ENCODE measurements at regions not wholly inside any gene's neighbourhood (a gene's known extent, or its start where the extent isn't known, plus 50 kb on each side); places are given as distances from the start of the nearest gene placed in this dataset.
"Not testable (repeated sequence)": the region's sequence is repeated elsewhere in the genome, so short reads cannot be mapped to it uniquely, and the experiment has no call there.

DNA sequence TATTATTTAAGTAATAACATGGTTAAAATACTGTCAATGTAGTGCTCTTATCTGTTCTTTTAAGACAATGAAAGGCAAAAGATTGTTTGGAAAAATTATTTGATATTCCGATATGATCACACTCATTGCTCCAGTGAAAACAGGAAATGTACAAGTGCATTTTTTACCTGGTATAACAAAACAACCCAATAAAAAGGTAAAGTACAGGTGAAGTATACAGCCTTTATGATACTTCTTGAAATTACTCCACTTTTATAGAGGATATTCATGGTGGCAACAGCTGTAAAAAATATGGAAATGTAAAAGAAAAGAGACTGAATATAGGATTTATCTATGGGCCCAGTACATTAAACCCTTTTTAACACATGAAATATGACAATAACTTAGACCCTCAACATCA is 298.6 kb upstream of the HNRNPA3 start:
- H3K4me3 Mint-ChIP-seq, result no peak overlapping the region
- H3K9me3 Mint-ChIP-seq, result no peaks in the 10 kb centered on the region
- no peak overlapping the region for H3K27ac Mint-ChIP-seq
- no peak for DNase-seq
- H3K4me1 Mint-ChIP-seq (ENCODE audit: low read depth), result peaks cover 8% of the 10 kb centered on the region
- no peaks in the 10 kb centered on the region for H3K36me3 Mint-ChIP-seq (ENCODE audit: low read depth)
- H3K27me3 Mint-ChIP-seq, result no peaks in the 10 kb centered on the region

DNA sequence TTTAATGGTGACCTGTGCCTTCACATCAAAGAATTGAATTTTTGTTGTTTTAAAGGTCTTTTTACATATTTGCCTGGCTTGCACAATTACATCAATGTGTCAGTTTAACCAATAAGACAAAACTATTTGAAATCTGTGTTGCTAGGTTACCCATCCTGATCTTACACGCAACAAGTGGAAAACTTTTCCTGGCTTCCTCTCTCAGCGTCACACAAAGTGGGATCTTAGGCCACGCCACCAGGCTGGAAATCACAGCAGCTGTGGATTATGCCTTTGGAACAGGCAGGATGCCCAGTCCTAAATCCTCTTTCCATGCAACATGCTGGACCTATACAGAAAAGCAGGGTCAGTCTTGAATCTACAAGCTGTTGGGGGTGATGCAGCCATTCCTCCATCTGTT is 298.2 kb upstream of the HNRNPA3 start:
- Mint-ChIP-seq H3K4me3 (no peak overlapping the region), H3K9me3 (no peaks in the 10 kb centered on the region), H3K27me3 (no peaks in the 10 kb centered on the region), H3K27ac (no peak overlapping the region), H3K36me3 (ENCODE audit: low read depth) (no peaks in the 10 kb centered on the region), H3K4me1 (ENCODE audit: low read depth) (peaks cover 8% of the 10 kb centered on the region)
- DNase-seq, result no peak

DNA sequence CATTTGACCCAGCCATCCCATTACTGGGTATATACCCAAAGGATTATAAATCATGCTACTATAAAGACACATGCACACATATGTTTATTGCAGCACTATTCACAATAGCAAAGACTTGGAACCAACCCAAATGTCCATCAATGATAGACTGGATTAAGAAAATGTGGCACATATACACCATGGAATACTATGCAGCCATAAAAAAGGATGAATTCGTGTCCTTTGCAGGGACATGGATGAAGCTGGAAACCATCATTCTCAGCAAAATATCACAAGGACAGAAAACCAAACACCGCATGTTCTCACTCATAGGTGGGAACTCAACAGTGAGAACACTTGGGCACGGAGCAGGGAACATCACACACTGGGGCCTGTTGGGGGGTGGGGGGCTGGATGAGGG is 290.0 kb upstream of the HNRNPA3 start:
- H3K27me3 Mint-ChIP-seq; H3K4me1 Mint-ChIP-seq (ENCODE audit: low read depth); H3K9me3 Mint-ChIP-seq: not testable (repeated sequence)

DNA sequence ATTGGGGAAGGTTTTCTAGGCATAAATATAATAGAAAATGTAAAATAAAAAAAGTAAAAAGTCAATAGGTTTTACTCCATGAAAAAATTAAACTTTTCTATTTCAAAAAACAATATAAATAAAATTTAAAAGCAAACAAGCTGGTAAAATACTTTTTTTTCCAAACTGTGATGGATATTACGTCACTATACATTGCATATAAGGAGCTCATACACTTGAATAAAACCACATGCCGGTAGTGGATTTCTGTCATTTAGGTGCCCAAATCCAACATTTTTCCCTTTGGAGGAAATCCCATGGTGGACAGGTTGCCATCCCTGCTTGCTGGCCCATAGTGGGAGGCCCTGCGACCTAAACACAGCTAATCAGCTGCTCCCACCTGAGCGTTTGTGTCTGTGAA is 289.4 kb upstream of the HNRNPA3 start:
- no peak for DNase-seq
- peaks cover 5% of the 10 kb centered on the region for H3K9me3 Mint-ChIP-seq
- no peaks in the 10 kb centered on the region for H3K4me1 Mint-ChIP-seq (ENCODE audit: low read depth)
- no peaks in the 10 kb centered on the region for H3K36me3 Mint-ChIP-seq (ENCODE audit: low read depth)
- no peaks in the 10 kb centered on the region for H3K27me3 Mint-ChIP-seq
- H3K27ac Mint-ChIP-seq, result no peak overlapping the region
- no peak overlapping the region for H3K4me3 Mint-ChIP-seq

More for the DNA sequence above, 290.0 kb upstream of the HNRNPA3 start:
- not testable (repeated sequence) for H3K36me3 Mint-ChIP-seq (ENCODE audit: low read depth); H3K27ac Mint-ChIP-seq; DNase-seq; H3K4me3 Mint-ChIP-seq

DNA sequence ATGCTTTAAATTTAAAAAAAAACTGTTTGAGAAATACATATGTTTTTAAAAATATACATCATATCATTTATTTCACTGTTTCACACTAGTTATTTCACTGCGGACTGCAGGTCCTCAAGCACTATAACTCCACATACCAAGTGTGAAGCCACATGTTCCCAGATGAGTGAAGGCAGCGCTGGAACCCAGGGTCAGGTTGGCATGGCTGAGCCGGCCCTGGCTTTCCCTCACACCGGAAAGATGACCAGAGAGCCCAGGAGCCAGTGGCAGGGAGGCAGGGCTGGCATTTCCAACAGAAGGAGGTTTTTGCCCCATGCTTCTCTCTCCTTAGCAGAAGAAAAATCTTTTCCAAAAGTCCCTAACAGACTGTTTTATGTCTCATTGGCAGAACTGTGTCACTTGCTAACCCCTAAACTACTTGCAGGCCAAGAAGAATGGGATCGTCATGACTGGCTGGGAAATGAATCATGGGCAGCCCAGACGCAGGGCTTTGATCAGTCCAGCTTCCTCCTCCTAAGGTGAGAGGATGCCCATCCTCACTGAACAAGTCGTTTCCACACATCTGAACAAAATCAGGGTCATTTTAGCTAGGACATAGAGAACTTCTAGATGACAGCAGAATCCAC is 287.6 kb upstream of the HNRNPA3 start:
- Mint-ChIP-seq H3K9me3 (peaks cover 5% of the 10 kb centered on the region), H3K4me1 (ENCODE audit: low read depth) (no peaks in the 10 kb centered on the region), H3K27ac (no peak overlapping the region), H3K4me3 (no peak overlapping the region), H3K36me3 (ENCODE audit: low read depth) (no peaks in the 10 kb centered on the region), H3K27me3 (no peaks in the 10 kb centered on the region)
- no peak for DNase-seq

DNA sequence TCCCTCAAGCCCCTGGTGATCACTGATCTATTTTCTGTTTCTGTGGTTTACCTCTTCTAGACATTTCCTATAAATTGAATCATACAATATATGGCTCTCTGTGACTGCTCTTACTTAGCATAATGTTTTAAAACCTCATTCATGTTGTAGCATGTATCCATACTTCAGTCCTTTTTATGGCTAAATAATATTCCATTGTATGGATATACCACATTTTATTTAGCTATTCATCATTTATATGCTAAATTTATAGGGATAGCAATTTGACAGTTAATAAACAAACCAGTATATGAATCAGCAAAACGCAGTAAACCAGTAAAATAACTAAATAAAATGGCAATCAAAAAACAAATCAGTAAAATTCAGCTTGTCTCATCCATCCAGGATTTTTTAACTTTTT is 286.1 kb upstream of the HNRNPA3 start:
- H3K36me3 Mint-ChIP-seq (ENCODE audit: low read depth), result no peaks in the 10 kb centered on the region
- H3K4me1 Mint-ChIP-seq (ENCODE audit: low read depth), result peaks cover 7% of the 10 kb centered on the region
- no peak for DNase-seq
- no peaks in the 10 kb centered on the region for H3K27me3 Mint-ChIP-seq
- peaks cover 5% of the 10 kb centered on the region for H3K9me3 Mint-ChIP-seq
- no peak overlapping the region for H3K4me3 Mint-ChIP-seq
- H3K27ac Mint-ChIP-seq, result no peak overlapping the region

DNA sequence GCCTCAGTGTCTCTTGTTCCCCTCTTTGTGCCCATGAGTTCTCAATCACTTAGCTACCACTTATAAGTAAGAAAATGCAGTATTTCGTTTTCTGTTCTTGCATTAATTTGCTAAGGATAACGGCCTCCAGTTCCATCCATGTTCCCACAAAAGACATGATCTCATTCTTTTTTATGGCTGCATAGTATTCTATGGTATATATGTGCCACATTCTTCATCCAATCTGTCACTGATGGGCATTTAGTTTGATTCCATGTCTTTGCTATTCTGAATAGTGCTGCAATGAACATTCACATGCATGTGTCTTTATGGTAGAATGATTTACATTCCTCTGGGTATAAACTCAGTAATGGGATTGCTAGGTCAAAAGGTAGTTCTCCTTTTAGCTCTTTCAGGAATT is 283.2 kb upstream of the HNRNPA3 start:
- not testable (repeated sequence) for H3K4me3 Mint-ChIP-seq; H3K27ac Mint-ChIP-seq; H3K27me3 Mint-ChIP-seq; DNase-seq; H3K36me3 Mint-ChIP-seq (ENCODE audit: low read depth); H3K9me3 Mint-ChIP-seq
- peaks cover 24% of the 10 kb centered on the region for H3K4me1 Mint-ChIP-seq (ENCODE audit: low read depth)

DNA sequence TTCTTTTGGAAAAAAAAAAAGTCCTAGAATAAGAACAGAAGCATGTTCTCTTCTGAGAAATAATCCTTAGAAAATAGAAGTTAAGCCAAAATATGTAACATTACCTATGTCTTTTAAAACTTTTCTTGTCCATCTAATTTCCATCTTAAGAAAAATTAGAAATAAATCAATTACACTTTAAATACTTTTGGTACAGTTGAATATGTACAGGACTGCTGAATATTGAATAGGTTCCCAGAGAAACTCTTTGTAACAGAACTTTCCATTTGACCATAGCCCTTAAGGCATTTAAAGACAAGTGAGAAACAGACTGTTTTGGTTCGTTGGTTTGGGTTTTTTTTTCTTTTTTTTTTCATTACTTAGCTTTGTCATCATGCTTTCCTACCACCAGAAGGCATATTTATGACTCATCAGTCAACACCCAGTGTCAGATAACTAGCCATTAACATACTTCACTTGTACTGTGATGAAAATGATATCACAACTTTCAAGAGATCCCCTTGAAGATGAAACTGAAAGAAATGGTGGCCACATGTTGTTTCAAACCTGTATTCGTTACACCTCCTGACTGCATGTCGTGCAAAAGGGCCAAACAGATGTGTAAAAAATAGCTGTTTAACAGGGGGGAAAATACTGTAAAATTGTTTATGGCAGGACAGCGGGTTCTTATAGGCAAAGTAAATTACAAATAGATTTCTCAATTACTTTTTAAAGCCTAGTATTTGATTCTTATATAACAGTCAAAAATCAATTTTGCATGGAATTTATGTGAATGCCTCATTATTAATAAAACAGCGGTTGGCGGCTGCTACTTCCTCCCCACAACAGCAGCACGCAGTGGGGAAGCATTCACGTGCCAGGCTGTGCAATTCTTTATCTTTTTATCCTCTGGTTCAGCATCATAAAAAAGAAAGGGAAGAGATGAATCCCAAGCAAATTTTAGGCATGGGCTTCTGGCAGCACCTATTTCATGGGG is 280.7 kb upstream of the HNRNPA3 start:
- peaks cover 28% of the 10 kb centered on the region for H3K4me1 Mint-ChIP-seq (ENCODE audit: low read depth)
- peaks cover 5% of the 10 kb centered on the region for H3K9me3 Mint-ChIP-seq

DNA sequence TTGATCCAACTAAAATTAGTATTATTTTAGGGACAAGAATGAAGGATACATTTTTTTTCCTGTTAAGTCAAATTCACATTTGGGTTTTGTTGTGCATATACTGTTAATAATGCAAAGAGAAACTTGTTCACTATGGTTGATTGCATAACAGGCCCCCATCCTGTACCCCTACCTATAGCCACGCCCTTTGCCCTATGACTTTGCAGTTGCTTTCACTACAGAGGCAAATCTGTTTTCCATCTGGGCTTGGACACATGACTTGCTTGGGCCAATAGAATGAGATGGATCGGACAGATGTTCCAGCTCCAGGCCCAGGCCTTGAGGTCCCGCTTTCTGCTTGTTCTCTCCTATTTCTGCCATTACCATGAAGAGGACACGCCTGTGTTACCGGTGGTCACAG is 278.5 kb upstream of the HNRNPA3 start:
- Mint-ChIP-seq H3K4me3 (no peak overlapping the region), H3K4me1 (ENCODE audit: low read depth) (peaks cover 28% of the 10 kb centered on the region), H3K9me3 (no peaks in the 10 kb centered on the region), H3K27ac (no peak overlapping the region), H3K36me3 (ENCODE audit: low read depth) (no peaks in the 10 kb centered on the region), H3K27me3 (peaks cover 12% of the 10 kb centered on the region)
- DNase-seq, result no peak

More for the DNA sequence above, 280.7 kb upstream of the HNRNPA3 start:
- H3K36me3 Mint-ChIP-seq (ENCODE audit: low read depth), result no peaks in the 10 kb centered on the region
- H3K27ac Mint-ChIP-seq, result peak overlapping the region; percentile 92
- H3K4me3 Mint-ChIP-seq, result peak overlapping the region; percentile 23
- H3K27me3 Mint-ChIP-seq, result peaks cover 6% of the 10 kb centered on the region
- no peak for DNase-seq

DNA sequence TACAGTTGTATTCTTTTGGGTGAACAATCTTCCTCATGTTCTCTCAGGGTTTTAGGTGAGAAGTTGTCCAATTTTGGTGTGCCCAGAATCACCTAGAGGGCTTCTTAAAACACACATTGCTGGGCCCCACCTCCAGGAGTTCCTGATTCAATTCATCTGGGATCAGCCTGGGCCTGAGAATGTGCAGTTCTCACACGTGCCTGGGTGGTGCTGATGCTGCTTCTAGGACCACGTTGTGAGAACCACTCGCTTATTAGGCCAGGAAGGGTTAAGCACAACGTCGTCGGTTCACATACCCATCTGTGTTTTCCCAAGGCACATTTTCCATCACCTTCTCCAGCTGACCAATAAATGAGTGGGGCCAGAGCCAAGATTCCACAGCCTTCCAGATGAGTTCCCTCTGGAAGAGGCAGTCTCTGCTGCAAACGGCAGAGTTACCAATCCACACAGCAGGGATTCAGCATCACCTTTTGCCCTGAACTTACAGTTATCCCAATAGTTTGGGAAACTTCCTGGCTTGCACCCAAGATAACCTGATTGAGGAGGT is 277.7 kb upstream of the HNRNPA3 start:
- no peaks in the 10 kb centered on the region for H3K36me3 Mint-ChIP-seq (ENCODE audit: low read depth)
- no peaks in the 10 kb centered on the region for H3K9me3 Mint-ChIP-seq
- H3K27me3 Mint-ChIP-seq, result peaks cover 14% of the 10 kb centered on the region
- H3K4me1 Mint-ChIP-seq (ENCODE audit: low read depth), result peaks cover 28% of the 10 kb centered on the region
- no peak for DNase-seq
- no peak overlapping the region for H3K27ac Mint-ChIP-seq
- no peak overlapping the region for H3K4me3 Mint-ChIP-seq

DNA sequence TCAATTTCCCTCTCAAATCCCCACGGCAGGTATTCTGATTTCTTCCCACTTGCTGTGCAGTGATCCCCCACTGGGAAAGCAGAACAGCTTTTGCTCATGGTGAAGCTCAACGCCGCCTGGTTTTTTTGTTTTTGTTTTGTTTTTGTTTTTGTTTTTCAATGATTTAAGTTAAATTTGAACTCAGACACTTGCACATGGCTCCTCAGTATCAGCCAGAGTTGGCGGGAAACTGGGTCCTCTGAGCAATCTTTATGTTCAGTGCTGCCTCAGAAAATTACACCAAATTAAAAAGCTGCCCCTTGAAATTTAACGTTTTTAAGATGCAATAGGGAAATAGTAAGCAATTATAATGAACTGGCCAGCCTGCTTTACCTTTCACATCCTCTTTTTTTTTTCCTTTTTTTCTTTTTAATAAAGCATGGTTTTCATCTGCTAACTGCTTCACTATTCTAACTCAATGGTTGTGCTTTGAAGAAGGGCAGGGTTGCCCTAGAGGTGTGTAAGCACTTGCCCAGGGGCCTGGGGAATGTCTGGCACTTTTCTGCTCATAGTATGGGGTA is 277.0 kb upstream of the HNRNPA3 start:
- peaks cover 17% of the 10 kb centered on the region for H3K27me3 Mint-ChIP-seq

DNA sequence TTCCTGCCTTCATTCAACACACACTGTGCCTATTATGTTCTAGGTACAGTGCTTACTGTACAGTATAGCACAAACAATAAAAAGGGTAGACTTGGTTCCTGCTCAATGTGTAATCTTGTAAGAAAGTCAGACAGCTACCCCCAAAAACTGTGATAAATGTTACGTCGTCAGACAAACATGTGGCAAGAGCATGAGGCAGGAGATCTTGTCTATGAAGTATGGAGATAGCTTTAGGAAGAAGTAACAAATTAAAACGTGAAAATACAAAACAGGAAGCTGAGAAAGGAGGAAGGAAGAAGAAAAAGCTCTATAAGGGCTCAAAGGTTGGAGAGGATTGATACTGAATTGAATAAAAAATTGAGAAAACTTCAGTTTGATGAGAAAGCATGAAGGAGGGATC is 276.2 kb upstream of the HNRNPA3 start:
- H3K9me3 Mint-ChIP-seq, result no peaks in the 10 kb centered on the region

More for the DNA sequence above, 277.0 kb upstream of the HNRNPA3 start:
- DNase-seq, result no peak
- no peak overlapping the region for H3K4me3 Mint-ChIP-seq
- no peak overlapping the region for H3K27ac Mint-ChIP-seq
- no peaks in the 10 kb centered on the region for H3K36me3 Mint-ChIP-seq (ENCODE audit: low read depth)
- no peaks in the 10 kb centered on the region for H3K9me3 Mint-ChIP-seq
- peaks cover 28% of the 10 kb centered on the region for H3K4me1 Mint-ChIP-seq (ENCODE audit: low read depth)

DNA sequence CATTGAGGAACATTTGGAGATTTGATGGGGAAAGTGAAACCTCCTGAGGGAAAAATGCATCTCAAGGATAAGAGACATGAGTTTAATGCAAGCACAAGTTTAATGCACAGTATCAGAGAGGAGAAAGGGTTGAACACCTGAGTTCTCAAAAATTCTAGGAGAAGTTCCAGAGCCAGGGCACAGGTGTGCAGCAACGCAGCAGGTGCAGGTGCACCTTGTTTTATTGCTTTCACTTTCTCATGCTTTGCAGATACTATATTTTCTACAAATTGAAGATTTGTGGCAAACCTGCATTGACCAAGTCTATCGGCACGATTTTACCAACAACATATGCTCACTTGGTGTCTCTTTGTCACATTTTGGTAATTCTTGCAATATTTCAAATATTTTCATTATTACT is 267.6 kb upstream of the HNRNPA3 start:
- no peaks in the 10 kb centered on the region for H3K36me3 Mint-ChIP-seq (ENCODE audit: low read depth)
- no peak for DNase-seq
- H3K4me3 Mint-ChIP-seq, result no peak overlapping the region
- H3K9me3 Mint-ChIP-seq, result no peaks in the 10 kb centered on the region
- H3K4me1 Mint-ChIP-seq (ENCODE audit: low read depth), result no peaks in the 10 kb centered on the region
- H3K27ac Mint-ChIP-seq, result no peak overlapping the region
- peaks cover 2% of the 10 kb centered on the region for H3K27me3 Mint-ChIP-seq

More for the DNA sequence above, 276.2 kb upstream of the HNRNPA3 start:
- DNase-seq, result no peak
- peaks cover 17% of the 10 kb centered on the region for H3K27me3 Mint-ChIP-seq
- peaks cover 21% of the 10 kb centered on the region for H3K4me1 Mint-ChIP-seq (ENCODE audit: low read depth)
- no peak overlapping the region for H3K27ac Mint-ChIP-seq
- H3K36me3 Mint-ChIP-seq (ENCODE audit: low read depth), result no peaks in the 10 kb centered on the region
- no peak overlapping the region for H3K4me3 Mint-ChIP-seq

DNA sequence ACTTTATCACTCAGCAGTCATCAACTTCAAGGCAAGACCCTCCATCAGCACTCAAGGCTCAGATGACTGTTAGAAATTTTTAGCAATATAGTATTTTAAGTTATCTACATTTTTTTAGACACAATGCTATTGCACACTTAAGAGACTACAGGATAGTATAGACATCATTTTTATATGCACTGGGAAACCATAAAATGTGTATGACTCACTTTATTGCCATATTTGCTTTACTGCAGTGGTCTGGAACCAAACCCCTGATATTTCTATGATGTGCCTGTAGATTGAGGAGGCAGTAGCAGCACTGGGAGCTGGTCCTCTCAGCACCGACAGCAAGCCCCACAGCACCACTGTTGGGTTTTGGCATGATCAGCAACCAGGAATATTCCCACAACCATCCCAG is 264.8 kb upstream of the HNRNPA3 start:
- H3K27ac Mint-ChIP-seq, result no peak overlapping the region
- H3K4me3 Mint-ChIP-seq, result no peak overlapping the region
- no peaks in the 10 kb centered on the region for H3K9me3 Mint-ChIP-seq
- H3K36me3 Mint-ChIP-seq (ENCODE audit: low read depth), result no peaks in the 10 kb centered on the region
- no peak for DNase-seq
- no peaks in the 10 kb centered on the region for H3K4me1 Mint-ChIP-seq (ENCODE audit: low read depth)
- no peaks in the 10 kb centered on the region for H3K27me3 Mint-ChIP-seq

DNA sequence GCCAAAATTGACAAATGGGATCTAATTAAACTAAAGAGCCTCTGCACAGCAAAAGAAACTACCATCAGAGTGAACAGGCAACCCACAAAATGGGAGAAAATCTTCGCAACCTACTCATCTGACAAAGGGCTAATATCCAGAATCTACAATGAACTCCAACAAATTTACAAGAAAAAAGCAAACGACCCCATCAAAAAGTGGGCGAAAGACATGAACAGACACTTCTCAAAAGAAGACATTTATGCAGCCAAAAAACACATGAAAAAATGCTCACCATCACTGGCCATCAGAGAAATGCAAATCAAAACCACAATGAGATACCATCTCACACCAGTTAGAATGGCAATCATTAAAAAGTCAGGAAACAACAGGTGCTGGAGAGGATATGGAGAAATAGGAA is 261.4 kb upstream of the HNRNPA3 start:
- not testable (repeated sequence) for H3K9me3 Mint-ChIP-seq; H3K27ac Mint-ChIP-seq; DNase-seq; H3K4me1 Mint-ChIP-seq (ENCODE audit: low read depth); H3K36me3 Mint-ChIP-seq (ENCODE audit: low read depth); H3K4me3 Mint-ChIP-seq; H3K27me3 Mint-ChIP-seq
